HG02852 (cell line): ENCODE measurements at regions not wholly inside any gene's neighbourhood (a gene's known extent, or its start where the extent isn't known, plus 50 kb on each side); places are given as distances from the start of the nearest gene placed in this dataset.

Experiments used
- ATAC-seq: cut with Tn5 transposase; IDR thresholded peaks from one replicate; pipeline ENCODE4 v1.9.1; 2021; ENCODE audit warnings: mild to moderate bottlenecking, moderate library complexity; ENCODE audit not compliant: unreplicated experiment

DNA sequence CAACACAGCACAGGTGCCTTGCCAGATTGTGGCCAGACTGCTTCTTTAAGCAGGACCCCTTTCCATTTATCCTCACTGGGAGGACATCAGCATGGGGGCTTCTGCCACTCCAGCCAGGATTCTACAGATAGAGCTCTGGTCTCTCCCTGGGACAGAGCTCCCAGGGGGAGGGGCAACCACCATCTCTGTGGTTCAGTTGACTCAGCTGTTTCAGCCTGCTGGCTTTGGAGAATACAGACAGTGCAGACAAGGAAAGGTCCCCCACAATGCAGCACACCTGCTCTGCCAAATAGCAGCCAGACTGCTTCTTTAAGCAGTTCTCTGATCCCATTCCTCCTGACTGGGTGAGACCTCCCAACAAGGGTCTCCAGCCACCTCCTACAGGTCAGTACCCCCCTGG lies 132.8 kb downstream of the OR2K2 start:
- no peak for ATAC-seq

DNA sequence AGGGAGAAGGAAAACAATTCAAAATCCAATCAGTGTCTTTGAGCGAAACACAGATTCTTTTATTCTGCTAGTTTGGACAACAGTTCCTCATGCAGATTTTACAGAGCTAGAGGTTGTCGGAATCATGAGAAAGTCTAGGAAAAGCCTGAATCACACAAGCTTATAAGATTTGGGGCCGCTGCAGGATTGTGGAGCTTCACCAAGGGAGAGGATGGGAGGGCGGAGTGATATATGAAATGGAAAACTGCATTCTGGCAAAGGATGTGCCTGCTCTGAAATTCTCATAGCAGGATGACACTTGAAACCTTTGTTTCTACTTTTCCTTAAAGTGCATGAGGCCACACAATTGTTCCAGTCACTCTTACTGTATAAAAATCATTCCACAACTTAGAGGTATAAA lies 134.3 kb downstream of the OR2K2 start:
- ATAC-seq = no peak

DNA sequence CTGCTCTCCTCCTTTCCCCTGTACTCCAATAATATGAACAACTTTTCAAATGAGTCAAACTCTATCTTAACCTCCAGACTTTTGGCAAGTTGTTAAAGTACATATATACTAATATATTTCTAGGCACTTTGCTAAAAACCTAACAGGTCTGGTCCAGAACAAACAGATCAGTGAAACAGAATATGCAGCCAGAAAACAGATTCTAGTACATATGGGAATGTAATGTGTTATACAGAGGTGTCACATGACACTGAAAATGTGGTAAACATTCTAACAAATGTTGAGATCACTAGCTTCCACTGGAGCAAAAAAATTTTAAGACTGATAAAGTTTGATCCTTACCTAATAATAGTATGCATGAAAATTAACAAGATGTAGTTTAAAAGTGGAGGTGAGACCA lies 136.9 kb downstream of the OR2K2 start:
- no peak for ATAC-seq

DNA sequence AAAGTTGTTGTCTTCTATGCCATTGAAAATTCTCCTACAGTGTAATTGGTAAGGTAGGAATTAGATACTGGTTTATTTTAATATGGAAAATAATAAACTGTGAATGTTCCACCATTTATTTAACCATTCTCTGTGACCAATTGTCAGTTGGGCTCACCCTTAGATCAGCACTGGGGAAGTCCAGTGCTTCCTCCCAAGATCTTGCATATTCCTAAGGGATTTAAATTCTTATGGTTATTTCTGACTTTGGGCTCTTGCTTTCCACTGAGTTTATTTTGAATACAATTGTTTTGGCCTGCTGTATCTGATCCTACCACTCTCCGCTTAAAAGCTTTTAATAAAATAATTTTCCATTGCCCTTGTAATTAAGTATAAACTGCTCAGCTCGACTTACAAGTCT lies 137.4 kb downstream of the OR2K2 start:
- ATAC-seq = no peak

DNA sequence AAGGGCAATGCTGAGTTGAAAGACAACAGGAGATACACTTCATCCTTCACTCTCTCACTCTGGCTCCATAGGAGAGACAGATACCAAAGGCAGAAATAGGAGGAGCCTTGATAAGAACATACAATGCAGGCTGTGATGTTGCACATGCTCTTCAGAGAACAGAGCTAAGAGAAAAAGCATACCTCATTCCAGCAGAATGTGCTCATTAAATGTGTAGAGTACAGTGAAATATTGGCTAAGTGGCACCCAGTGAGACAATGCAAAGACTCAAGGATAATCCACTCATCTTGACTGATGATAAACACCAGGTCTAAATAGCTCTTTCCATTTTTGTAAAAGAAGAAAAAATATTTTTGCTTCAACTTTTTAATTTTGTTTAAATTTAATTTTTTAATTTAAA lies 139.7 kb downstream of the OR2K2 start:
- no peak for ATAC-seq

DNA sequence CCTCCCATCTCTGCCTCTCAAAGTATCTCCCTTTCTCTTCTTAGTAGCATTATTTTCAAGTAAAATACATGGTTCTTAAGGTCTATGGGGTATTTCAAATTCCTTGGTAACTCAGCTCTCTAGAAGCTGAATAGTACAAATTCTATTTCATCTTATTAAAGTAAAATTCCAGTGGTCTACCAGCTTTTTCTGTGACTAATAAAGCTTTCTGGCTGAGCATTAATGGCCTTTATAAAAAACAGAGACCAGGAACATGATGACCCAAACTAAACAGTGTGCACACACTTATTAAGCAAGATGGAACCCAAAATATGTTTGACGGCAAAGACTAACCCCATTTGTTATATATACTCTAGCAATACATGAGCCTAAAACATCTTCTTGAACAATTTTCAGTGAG lies 142.6 kb downstream of the OR2K2 start:
- ATAC-seq = no peak

DNA sequence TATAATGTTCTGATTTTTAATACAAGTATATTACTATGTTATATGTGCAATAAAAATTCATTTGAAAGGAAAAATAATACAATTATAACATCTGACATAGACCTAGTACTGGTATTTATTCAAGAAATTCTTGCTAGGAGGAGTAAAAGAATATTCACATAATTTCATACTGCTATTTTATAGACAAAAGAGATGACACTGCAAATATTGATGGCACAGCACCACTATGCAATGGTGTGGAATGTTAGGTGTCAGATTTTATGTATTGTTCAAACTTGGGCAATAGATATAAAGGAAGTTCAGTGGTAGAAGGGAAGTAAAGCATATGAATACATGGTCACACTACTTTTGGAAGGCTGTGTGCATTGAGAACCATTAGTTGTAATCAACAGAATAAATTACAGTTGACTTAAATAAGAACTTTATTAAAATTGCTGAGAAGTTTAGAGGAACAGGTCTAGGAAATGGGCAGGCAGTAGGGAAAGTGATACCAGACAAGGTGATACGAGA lies 143.9 kb downstream of the OR2K2 start:
- no peak for ATAC-seq

DNA sequence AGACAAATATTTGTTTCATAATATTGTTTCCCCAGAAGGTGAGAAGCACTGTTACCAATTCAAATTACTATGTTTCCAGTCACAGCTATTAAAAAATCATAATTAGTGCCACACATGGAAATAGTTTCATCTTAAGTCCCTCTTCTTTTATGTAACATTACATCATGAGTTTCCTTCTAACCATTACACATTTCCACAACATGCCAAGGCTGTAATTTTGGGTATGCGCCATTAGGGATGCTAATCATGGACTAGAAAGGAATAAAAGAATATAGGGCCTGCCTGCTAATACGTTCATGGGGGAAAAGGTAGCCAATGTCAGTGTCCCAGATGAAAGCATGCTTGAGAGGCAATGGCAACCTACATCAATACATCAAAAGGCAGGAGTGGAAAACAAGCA lies 142.5 kb upstream of the LPAR1 start:
- no peak for ATAC-seq

DNA sequence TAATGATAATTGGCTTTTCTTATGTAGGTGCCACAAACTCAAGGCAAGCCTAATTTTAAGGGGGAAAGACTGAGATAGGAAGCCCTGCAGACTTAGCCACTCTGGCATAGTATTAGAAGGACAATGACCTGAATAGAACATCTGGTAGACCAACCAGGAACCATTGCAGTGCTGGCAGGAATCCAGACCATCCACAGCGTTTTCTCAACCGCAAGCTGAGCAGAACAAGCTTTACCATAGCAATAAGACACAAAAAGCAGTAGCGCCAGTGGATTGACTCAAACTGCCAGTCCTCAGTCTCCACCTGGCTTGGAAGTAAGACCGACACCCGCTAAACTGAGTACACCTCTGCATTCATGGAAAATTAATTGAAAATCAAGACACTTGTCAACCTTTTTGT lies 141.3 kb upstream of the LPAR1 start:
- no peak for ATAC-seq

DNA sequence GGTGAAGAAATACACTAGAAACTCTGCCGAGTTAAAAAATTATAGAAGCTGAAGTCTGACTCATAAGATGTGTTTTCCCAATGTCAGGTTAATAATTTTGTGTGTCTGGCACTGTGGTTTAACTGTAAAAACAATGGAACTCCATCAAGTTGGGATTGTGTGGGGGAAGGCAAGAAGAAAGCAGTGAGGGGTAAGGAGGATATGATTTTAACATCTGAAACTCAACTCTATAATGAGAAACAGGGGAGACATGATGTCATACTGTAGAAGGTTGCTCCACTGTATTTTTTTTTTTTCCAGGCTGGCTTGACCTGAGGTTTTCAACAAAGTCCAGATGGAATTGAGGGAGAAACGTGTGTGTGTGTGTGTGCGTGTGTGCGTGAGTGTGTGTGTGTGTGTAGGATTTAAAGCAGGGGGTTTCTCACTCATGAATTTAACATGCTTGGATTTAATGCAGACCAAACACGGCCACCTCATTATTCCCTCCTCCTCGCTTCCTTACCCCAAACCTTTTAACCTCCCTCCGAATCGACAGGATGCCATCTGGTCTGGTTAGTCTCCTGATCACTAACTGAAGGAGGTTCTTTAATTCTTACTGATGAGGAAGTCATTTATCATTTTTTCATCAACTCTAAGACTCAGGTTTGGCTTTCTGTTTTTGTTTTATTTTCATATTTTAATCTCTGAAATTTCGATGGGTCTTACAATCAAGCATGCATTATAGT lies 140.2 kb upstream of the LPAR1 start:
- no peak for ATAC-seq

DNA sequence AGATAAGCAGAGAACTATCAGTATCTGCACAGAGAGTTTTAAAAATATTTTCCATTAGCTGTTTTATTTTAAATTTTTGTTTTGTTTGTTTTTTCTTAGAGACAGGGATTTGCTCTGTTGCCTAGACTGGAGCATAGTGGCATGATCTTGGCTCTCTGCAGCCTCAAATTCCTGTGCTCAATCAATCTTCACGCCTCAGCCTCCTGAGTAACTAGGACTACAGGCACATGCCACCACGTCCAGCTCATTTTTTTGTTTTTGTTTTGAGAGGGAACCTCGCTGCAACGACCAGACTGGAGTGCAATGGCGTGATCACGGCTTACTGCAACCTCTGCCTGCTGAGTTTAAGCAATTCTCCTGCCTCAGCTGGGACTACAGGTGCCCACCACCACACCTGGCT lies 138.2 kb upstream of the LPAR1 start:
- no peak for ATAC-seq

DNA sequence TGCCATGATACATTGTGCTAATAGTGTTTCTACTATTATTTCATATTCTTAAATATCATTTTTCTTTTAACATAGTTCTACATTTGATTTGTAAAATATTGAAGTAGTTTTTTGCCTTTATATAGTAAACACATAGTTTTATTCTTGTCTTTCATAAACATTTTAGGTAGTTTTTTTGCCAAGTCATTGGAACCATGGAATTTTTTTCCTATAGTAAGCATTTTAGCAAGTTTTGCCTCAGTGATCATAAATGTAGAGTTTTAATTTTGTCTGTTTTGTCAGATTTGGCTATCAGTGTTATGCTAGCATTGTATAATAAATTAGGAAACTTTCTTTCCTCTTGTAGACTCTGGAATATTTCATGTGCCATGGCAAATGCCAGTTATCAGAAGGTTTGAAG lies 137.1 kb upstream of the LPAR1 start:
- no peak for ATAC-seq

DNA sequence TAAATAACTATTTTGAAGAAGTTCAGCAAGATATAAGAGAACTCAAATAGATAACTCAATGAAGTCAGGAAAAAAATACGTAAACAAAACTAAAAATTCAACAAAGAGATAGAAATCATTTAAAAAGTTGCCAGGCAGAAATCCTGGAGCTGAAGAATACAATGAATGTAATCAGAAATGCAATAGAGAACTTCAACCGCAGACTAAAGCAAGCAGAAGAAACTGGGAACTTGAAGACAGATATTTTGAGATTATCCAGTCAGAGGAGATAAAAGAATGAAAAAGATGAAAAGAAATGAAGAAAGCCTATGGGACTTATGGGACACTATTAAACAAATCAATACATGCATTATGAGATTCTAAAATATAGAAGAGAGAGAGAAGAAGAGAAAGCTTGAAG lies 129.1 kb upstream of the LPAR1 start:
- no peak for ATAC-seq

DNA sequence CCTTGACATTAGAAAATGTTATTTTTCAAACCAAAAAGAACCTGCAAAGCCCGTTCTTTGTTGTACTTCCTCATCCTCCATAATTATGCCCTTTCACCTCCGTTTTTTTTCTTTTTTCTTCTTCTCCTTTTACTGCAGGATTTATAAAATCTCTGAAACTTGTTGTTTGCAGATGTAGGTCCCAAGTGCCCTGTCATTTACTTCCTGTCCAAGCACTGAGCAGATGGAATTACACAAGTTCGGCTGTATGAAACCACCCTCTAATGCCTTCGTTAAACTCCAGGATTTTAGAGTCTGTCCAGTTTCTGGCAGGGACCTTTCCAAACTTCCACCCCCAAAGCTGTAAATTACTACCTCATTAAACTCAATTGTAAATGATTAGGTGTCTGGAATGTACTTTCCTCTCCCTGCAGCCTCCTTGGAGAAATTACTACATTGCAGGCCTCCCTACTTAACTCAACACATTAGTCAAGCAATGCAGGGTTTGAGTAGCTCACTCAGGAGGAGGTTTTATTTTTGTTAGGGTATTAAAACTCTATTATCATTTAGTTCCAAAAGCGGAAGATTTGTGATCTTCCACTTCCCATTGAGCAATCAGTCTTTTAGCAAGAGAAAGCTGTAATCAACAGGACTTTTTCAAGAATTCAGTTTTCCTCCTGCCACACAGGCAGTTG lies 125.6 kb upstream of the LPAR1 start:
- ATAC-seq = no peak

DNA sequence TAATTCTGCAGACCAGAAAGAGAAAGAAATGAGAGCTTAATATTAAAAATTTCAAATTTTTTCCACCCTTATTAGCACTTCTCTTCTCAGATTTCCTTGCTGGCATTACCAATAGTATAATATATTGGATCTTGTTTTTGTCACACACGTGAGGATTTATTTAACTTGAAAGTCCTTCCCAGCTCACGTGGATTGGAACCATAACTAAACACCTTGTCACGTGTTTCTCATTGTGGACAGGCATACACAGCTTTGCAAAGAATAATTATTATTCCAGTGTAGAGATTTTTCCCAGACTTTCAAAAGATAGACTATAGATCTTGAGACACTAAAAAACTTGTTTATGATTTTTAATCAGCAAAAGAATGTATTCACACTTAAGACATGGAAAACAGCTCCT lies 123.8 kb upstream of the LPAR1 start:
- no peak for ATAC-seq

DNA sequence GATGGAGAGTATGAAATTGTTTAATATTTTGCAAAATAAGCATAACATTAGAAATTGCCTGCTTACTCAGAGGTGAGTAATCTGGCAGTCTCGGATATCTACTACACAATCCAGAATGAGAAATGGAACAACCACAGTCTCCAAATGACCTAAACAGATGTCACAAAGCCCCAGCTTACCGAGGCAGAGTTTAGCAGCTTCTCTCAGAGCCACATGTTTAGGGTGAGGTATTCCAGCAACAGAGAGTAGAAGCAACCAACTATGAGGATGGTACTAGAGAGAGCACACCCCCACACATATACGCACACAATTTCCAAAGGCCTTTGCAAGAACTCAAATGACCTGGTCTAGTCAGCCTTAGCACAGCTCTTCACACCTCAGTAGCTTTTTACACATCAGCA lies 122.7 kb upstream of the LPAR1 start:
- ATAC-seq = no peak

DNA sequence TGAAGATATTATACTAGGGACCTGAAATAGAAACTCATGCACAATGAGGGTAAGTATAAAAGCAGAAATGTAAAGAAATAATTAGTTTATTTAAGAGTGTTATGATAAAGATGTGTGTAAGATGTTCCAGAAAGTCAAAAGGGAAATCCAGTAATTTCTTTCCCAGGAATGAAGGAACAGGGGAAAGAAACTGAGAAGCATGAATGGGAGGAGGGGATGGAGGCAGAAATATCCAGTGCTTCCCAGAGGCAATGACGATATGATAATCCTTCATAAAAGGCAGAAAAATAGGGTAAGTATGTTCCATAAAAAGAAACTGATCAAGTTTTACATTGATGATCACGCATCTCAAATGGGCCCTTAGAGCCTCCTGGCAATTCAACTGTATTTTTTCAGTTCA lies 120.7 kb upstream of the LPAR1 start:
- ATAC-seq = no peak

DNA sequence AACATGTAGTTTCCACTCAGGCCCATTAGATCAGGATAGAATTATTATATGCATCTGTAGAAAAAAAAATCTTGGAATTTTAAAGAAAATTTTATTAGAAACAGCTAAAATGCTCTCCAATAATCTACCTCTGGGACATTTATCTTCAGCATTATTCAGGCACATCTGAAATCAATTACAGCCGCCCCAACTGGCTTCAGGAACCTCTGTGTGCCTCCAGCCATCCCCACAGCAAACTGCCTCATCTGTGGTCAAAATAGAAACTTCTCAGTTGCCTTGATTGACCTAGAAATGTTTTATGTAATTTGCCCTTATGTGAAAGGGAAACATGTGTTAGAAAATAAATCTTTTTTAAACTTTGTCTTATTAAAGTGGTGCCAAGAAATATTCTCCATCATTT lies 120.1 kb upstream of the LPAR1 start:
- no peak for ATAC-seq

DNA sequence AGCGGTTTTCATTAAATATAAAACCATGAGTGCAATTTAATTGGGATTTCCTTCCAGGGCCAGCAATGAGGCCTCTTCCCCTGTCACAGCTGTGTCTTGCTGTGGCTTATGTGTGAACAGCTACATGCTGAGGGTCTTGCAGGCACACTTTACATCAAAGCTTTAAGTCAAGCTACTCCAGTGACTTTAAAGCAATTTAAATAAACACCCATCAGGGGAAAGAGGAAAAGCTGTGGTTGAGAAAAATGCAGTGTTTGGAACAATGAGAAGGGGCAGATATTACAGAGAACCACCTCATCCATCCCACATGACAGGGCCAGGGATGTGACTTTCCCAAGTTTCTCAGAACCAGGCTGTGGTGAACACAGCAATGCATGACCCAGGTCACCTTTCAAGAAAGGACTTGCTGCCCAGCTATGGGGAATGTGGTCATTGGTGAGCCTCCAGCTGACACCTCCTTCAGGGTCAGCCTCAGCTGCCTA lies 115.9 kb upstream of the LPAR1 start:
- no peak for ATAC-seq

DNA sequence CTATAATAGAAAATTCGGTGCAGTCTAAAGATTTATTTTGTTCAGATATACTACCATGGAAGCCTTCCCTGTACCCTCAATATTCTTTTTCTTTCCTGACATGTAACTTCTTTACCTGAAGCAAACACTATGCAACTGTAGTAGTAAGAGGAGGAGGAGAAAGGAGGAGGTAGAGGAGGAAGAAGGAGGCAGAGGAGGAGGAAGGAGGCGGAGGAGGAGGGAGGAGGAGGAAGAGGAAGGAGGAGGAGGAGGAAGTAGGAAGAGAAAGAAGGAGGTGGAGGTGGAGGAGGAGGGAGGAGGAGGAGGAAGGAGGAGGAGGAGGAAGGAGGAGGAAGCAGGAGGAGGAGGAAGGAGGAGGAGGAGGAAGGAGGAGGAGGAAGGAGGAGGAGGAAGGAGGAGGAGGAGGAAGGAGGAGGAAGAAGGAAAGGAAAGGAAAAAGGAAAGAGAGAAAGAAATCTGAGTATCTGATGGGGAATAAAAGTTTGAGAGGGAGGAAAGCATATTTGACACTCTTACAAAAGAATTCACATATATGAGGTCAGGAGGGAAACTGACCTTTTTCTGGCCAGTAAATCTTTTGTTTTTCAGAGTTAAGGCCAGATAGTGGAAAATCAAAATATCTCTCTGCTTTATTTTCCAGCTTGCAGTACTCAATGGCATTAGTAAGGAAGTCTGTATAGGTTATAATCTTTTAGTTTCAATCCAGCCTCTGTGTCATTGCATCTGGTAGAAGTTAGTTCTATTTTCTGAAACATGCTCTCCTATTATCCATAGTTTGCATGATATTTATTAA lies 114.5 kb upstream of the LPAR1 start:
- ATAC-seq = no peak

DNA sequence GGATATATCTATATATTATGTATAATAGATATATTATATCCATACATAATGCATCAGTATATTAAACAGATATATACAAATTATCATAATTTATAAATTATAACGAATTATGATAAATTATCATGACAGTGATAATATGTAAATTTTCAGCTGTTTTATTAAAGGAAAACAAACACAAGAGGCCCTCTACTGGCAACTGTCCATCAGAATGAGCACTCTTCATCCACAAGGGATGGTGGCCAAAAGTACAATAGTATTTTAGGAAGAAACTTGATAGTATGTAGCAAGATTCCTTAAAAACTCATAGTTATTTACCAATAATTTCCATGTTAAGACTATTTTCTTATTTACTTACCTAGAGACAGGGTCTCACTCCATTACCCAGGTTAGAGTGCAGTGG lies 113.3 kb upstream of the LPAR1 start:
- no peak for ATAC-seq

DNA sequence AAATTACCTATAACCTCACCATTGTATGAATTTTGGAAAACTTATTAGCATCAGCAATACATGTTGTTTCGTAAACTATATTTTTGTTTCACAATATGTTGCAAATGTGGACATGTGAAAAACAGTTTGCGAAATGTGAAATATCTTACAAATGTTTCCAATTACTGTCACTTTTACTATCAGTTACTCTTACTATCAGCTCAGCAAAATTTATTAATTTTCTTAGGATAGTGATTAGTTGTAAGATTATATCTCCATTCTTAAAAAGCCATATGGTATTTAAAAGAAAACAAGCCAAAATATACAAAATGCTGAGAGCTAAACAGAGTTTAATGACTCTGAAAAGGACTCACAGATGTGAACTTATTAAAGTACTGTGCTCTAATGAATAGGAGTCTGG lies 111.9 kb upstream of the LPAR1 start:
- no peak for ATAC-seq
